ENCODE measurements at regions not wholly inside any gene's neighbourhood (a gene's known extent, or its start where the extent isn't known, plus 50 kb on each side); places are given as distances from the start of the nearest gene placed in this dataset.

- no peak for DNase-seq
Measured at GRCh38 chr2:136362676-136363390, 244.9 kb upstream of the CXCR4 start.

DNA sequence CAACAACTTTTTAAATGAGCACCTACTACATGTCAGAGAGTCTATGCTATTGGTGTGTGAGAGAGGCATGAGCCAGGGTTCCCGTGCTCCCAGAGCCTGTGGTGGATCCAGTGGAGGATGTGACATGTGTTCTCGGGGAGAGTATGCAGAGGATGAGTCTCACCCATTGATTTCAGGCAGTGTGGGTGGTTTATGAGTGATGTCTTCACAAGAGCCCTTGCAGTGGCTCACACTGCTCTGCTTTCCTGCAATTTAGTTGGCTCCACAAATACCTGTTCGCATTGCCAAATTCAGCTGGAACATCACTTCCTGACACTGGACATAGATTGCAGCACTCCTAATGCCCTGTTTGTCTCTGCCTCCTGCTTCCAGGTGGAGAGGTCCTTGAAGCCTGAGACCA is 243.6 kb upstream of the CXCR4 start:
- DNase-seq = no peak

DNA sequence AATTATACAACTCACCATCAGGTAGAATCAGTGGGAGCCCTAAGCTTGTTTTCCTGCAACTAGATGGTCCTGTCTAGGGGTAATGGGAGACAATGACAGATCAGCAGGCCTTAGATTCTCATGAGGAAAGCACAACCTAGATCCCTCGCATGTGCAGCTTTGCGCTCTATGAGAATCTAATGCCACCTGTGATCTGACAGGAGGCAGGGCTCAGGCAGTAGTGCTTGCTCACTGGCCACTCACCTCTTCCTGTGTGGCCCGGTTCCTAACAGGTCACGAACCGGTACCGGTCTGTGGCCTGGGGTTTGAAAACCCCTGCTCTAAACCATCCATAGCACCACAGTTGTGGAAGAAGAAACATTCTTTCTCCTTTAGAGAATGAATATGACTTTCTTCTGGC is 242.8 kb upstream of the CXCR4 start:
- DNase-seq = no peak

DNA sequence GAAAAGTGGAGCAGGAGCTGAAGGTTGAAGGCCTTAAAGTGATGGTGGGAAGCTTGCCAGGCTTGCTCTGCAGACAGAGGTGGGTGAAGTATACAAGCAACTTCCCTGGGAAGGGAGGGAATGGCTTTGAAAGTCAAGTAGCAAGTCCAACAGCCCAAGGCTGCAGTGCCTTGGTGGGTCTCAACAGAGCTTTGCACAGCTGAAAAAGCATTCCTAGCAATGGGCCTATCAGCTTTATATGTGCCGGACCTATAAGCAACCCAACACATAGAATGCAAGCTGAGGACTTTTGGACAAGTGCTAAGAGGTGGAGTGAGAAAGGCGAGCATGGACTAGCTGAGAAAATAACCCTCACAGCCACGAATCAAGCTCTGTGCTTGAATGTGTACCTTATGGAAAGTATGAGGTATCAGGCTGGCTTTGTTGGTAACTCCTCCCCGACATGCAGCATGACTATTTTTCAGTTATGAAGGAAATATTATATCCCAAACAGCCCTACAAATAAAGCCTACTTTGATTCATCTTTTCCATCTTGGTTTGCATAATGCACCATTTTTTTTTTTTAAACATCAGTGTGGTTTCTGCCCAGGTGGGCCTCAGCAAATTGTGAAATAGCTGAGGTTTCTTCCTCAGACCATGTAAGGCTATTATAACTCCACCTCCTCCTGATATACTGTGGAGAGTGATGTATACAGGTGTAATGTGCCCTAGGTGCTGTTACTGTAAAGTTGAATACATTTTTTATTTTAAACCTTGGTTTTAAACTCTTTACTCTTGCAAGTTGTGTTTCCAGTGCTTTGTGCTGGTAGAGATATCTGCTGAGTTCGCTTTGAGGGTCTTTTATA is 241.4 kb upstream of the CXCR4 start:
- DNase-seq = no peak

DNA sequence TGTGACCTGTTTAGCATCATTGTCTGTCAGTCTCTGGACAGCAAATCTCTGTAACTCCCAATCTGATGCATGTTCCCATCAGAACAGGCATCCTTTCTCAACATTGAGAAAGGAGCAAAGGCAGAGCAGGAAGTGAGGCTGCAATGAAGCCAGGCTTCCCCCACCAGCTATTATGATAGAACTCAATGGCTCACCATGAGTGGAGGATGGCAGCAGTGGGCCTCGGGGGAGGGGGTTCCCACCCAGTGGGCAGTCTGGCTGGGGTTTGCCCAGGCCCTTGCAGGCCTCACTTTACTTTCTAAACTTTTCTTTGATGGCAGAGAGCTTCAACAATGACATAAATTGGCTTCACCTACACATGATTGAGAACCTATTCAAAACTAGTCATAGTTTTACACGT is 240.6 kb upstream of the CXCR4 start:
- no peak for DNase-seq

GRCh38 chr2:136357007-136357380 is 239.0 kb upstream of the CXCR4 start:
- DNase-seq = no peak

DNA sequence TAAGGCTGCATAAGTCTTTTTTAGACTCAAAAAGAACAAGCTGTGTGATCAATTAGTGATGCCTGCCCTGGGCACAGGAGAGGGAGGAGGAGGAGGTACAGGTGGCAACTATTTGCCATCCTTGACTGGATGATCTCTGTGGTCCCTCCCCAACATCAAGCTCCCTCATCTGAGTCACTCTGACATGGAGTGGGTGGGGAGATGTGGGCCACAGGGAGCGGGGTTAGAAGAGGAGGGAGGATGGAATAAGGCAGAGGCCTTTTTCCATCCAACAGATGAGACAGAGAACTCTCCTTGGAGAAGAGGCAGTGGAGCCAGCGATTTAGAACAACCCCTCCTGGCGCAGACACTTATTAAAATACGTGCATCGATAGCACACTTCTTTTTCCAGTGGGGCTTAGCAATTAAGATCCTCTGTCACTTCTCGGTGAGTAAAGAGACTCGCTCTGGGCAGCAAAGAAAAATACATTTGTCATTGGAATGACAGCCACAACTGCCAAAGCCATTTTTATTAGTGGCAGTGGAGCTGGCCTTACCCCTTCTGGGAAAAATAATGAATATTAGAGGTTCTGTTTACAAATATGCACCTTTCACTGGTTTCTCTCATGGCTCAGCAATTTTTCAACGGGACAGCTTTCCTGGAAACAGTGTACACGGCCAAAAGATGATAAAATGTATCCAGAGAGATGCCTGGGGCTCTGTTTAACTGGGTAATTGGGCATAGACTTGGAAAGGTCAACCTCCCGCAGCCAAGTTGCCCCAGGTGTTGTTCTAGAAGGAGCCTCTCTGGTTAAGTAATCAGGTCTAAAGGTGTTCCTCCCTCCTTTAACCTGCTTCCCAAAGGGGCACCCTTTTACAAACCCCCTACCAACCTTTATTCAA is 238.4 kb upstream of the CXCR4 start:
- no peak for DNase-seq

- DNase-seq = no peak
Measured at GRCh38 chr2:136351684-136352083, 233.7 kb upstream of the CXCR4 start.

- no peak for DNase-seq
Measured at GRCh38 chr2:136347981-136348380, 230.0 kb upstream of the CXCR4 start.

DNA sequence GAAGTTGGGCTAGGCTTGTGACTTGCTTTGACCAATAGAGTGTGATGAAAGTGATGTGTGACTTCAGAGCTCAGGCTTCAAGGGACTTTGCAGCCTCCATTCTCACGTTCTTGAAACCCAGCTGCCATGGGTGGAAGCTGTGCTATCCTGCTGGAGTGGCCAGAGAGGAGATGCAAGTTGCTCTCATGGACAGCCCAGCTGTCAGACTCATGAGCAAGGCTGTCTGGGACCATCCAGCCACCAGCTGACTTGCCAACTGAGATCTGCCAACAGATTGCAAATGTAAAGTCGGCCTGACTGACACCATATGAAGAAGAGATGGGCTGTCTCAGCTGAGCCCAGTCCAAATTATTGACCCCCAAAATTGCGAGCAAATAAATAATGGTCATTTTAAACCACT is 226.4 kb upstream of the CXCR4 start:
- DNase-seq = no peak

DNA sequence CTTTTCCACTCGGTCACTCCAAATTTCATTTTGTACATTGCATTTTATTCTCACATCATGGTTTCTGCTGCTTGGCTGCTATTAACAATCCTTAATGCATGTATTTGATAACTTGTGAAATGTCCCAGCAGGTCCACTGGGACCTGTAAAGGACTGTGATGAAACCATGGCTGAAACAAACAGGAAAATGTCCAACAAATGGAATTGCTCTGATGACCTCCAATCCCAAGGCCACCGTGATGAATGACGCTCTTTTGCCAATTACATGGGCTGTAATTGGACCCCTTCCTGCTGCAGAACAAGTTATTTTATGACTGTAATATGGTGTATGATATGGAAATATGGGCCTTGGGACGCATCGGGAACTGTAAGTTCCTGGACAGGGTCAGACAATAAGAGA is 224.2 kb upstream of the CXCR4 start:
- no peak for DNase-seq

DNA sequence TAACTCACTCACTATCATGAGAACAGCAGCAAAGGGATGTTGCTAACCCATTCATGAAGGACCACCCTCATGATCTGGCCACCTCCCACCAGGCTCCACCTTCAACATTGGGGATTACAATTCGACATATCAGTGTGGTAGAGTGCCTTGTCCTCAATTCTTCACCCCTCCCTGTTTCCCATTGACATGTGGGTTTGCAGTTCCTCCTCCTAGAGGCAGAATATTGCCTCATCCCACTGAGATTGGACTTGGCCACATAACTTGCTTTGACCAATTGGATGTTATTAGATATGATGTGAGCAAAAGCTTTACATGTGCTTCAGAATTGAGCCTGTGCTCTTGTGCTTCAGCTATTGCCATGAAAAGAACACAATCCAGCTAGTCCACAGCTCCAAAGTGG is 217.0 kb upstream of the CXCR4 start:
- no peak for DNase-seq

GRCh38 chr2:136332436-136333095 is 214.6 kb upstream of the CXCR4 start:
- no peak for DNase-seq

GRCh38 chr2:136331226-136331625 is 213.3 kb upstream of the CXCR4 start:
- no peak for DNase-seq

DNA sequence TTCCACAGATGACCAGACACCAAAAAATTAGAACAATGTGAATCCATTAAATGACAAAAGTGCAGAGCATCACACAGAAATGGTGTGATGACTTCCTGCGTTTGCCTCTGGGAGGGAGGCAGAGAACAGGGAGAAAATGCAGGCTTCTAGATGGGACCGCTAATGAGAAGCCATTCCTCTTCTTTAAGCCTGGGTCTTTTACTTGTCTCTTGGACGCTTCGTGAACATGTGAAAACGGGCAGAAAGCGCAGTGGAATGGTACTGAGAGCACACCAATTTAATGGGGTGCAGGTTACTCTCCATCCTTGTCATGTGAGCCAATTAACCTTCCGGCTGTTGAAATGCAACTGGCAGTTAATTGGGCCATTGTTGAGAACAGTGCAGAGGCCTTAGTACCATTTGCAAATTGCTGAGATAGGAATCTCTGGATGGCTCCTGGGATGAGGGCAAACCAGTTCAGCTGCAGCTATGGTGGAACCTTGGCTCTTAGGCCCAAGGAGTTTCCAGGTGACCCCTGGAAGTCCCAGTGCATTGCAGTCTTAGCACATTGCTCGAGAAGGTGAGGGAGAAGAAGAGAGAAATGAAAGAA is 210.4 kb upstream of the CXCR4 start:
- no peak for DNase-seq

- peak; percentile 76 for DNase-seq
Measured at GRCh38 chr2:136327162-136327852, 209.4 kb upstream of the CXCR4 start.

- no peak for DNase-seq
Measured at GRCh38 chr2:136325844-136326331, 207.9 kb upstream of the CXCR4 start.

DNA sequence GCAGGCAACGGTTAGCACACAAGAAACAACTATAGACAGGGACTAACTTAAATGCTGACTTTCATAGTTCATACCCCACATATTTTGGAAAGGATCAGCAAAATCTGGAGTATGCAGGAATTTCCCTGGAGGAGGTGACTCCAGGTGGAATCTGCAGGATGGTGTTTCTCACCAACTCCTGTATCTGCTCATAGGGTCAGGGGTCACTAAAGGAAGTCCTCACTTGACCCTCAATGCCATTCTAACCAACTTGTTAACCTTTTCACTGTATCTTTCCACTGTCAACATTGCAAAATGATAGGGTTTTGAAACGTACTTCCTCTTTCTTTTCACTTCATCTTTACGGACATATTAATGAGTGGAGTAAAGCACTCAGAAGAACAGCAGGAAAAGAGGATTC is 207.0 kb upstream of the CXCR4 start:
- no peak for DNase-seq

DNA sequence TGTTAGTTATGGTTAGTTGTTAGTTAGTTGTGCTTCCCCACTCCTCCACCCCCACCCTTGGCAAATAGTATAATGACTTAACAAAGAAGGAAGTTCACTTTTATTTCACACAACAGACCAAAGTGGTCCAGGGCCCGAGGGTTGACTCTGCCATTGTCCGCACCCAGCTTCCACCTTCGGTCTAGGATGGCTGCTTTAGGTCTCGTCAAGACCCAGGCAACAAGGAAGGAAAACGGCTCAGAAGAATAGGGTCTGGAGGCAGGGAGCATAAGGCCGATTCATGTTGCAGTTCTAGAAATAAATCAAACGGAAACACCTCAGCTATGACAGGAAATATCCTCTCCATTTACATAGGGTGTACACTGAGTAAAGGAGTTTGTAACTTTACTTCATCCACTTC is 206.0 kb upstream of the CXCR4 start:
- DNase-seq = no peak

GRCh38 chr2:136323195-136323594 is 205.2 kb upstream of the CXCR4 start:
- no peak for DNase-seq

DNA sequence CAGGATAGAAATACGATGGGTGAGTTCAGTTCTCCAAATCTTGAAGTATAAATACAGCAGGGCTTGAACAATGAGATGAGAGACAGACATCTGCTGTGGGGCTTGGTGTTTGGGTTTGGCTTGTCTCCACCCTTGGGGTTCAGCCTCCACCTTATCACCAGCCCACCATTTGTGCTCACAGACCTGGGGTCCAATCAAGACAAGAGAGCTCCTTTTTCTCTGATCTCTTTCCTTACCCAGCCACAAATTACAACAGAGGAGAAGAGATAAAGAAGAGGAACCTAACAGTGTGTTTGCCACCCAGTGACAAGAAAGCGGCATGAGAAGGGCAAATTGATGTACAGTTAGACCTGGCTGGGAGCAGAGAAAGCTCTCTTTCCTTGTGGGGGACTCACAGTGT is 204.5 kb upstream of the CXCR4 start:
- no peak for DNase-seq

GRCh38 chr2:136319651-136320050 is 201.7 kb upstream of the CXCR4 start:
- no peak for DNase-seq

All from activated CD4-positive, alpha-beta T cell treated with anti-CD3 and anti-CD28 coated beads, Interleukin-2, amount 50 U/mL, for 1 hour (primary cell).